ENCODE measurements at regions not wholly inside any gene's neighbourhood (a gene's known extent, or its start where the extent isn't known, plus 50 kb on each side); places are given as distances from the start of the nearest gene placed in this dataset.

DNA sequence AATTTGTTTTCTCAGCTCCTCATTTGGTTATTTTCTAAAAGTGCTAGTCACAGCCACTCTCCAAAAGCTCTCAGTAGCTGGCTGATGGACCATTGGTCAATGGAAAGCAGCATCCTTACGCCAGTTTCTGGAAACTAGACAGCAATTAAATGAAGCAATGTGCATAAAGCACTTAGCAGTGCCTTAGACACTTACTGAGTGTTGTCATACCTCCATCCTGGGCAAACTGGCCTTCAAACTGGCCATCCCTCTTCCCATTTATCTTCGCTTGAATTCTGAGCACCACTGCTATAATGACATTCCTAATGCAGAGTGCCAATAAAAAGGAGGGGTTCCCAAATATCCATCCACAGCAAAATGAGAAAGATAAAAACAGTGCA lies 209.2 kb downstream of the ENC1 start:
- H3K4me1 Mint-ChIP-seq (ENCODE audit: low read depth, unreplicated experiment) = peaks cover 15% of the 10 kb centered on the region
- no peak overlapping the region for H3K4me3 Mint-ChIP-seq (ENCODE audit: unreplicated experiment)
- no peaks in the 10 kb centered on the region for H3K4me1 ChIP-seq
- TF ChIP-seq CTCF (IDR thresholded peaks at IDR 0.05; ENCODE audit: insufficient read depth in 1 of 2, low read depth in 1 of 2, low read length in 1 of 2, severe bottlenecking in 1 of 2, unreplicated experiment in 1 of 2) = no peak
- CTCF ChIA-PET = no interaction called here
- intact Hi-C loops (cut with micrococcal nuclease; ENCODE audit: unreplicated experiment) = no loop called here
- no peaks in the 10 kb centered on the region for H3K36me3 Mint-ChIP-seq (ENCODE audit: insufficient read depth, unreplicated experiment)
- no peaks in the 10 kb centered on the region for H3K27me3 Mint-ChIP-seq (ENCODE audit: insufficient read depth, unreplicated experiment)
- H3K36me3 ChIP-seq (ENCODE audit: control insufficient read depth, insufficient read depth, low read length) = no peaks in the 10 kb centered on the region
- no peak overlapping the region for H3K4me3 ChIP-seq (ENCODE audit: low read depth, low read length)
- peaks cover 6% of the 10 kb centered on the region; the same call in 1 of the 2 replicates for H3K9me3 ChIP-seq
- no peak overlapping the region for H3K27ac Mint-ChIP-seq (ENCODE audit: unreplicated experiment)
- POLR2A ChIA-PET = no interaction called here
- no peak for DNase-seq
- H3K9me3 Mint-ChIP-seq (ENCODE audit: unreplicated experiment) = peaks cover 30% of the 10 kb centered on the region
- BruUV-seq (replicated peaks) = no TSS peak
- no peaks in the 10 kb centered on the region for H3K27me3 ChIP-seq (replicated peaks; ENCODE audit: control insufficient read depth, insufficient read depth, low read length)

DNA sequence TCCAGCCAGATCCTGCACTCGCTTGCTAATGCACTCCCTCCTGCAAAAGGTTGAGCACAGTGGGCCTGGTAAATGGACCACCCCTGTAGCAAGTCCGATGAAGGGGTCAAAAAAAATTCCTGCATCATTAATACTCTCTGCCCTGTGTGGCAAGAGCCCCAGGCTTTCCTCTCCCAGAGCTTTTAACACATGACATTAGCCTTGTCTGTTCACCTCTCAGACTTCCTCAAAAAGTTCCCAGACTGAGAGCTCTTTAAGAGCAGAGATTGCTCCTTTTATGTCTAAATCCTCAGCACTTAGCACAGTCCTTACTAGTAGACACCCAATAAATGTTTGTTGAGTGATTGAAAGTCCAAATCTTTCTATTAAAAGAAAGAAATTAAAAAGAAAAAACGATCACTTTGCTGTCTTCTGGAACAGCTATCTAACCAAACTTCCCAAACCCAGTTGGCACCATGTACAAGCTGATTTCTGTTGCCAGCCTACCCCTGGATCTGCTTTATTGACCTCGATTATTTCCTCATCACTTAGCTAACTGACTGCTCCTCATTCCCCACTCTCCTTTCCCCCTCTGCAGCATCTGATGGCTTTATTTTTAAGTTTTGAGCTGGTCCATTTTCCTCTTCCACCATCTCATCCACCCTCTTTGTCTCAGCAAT lies 209.8 kb downstream of the ENC1 start:
- Mint-ChIP-seq H3K4me1 (ENCODE audit: low read depth, unreplicated experiment) (peaks cover 15% of the 10 kb centered on the region), H3K27ac (ENCODE audit: unreplicated experiment) (no peak overlapping the region), H3K9me3 (ENCODE audit: unreplicated experiment) (peaks cover 35% of the 10 kb centered on the region), H3K27me3 (ENCODE audit: insufficient read depth, unreplicated experiment) (no peaks in the 10 kb centered on the region), H3K4me3 (ENCODE audit: unreplicated experiment) (no peak overlapping the region), H3K36me3 (ENCODE audit: insufficient read depth, unreplicated experiment) (no peaks in the 10 kb centered on the region)
- no peak for TF ChIP-seq CTCF (IDR thresholded peaks at IDR 0.05; ENCODE audit: insufficient read depth in 1 of 2, low read depth in 1 of 2, low read length in 1 of 2, severe bottlenecking in 1 of 2, unreplicated experiment in 1 of 2)
- no peak for DNase-seq
- intact Hi-C loops (cut with micrococcal nuclease; ENCODE audit: unreplicated experiment) = no loop called here
- H3K4me1 ChIP-seq = no peaks in the 10 kb centered on the region
- no peak overlapping the region for H3K4me3 ChIP-seq (ENCODE audit: low read depth, low read length)
- peaks cover 6% of the 10 kb centered on the region; the same call in 1 of the 2 replicates for H3K9me3 ChIP-seq
- BruUV-seq (replicated peaks) = no TSS peak
- H3K27me3 ChIP-seq (replicated peaks; ENCODE audit: control insufficient read depth, insufficient read depth, low read length) = no peaks in the 10 kb centered on the region
- POLR2A ChIA-PET = no interaction called here
- no peaks in the 10 kb centered on the region for H3K36me3 ChIP-seq (ENCODE audit: control insufficient read depth, insufficient read depth, low read length)
- CTCF ChIA-PET = no interaction called here

GRCh38 chr5:74429495-74429894 lies 211.0 kb downstream of the ENC1 start:
- Mint-ChIP-seq H3K27ac (ENCODE audit: unreplicated experiment) (no peak overlapping the region), H3K36me3 (ENCODE audit: insufficient read depth, unreplicated experiment) (no peaks in the 10 kb centered on the region), H3K27me3 (ENCODE audit: insufficient read depth, unreplicated experiment) (no peaks in the 10 kb centered on the region), H3K4me1 (ENCODE audit: low read depth, unreplicated experiment) (peaks cover 15% of the 10 kb centered on the region), H3K9me3 (ENCODE audit: unreplicated experiment) (peaks cover 40% of the 10 kb centered on the region), H3K4me3 (ENCODE audit: unreplicated experiment) (no peak overlapping the region)
- ChIA-PET POLR2A (no interaction called here), CTCF (no interaction called here)
- Histone ChIP-seq H3K27me3 (replicated peaks; ENCODE audit: control insufficient read depth, insufficient read depth, low read length) (no peaks in the 10 kb centered on the region), H3K36me3 (ENCODE audit: control insufficient read depth, insufficient read depth, low read length) (no peaks in the 10 kb centered on the region), H3K4me3 (ENCODE audit: low read depth, low read length) (no peak overlapping the region), H3K9me3 (peaks cover 6% of the 10 kb centered on the region; the same call in 1 of the 2 replicates), H3K4me1 (no peaks in the 10 kb centered on the region)
- no TSS peak for BruUV-seq (replicated peaks)
- DNase-seq = no peak
- TF ChIP-seq CTCF (IDR thresholded peaks at IDR 0.05; ENCODE audit: insufficient read depth in 1 of 2, low read depth in 1 of 2, low read length in 1 of 2, severe bottlenecking in 1 of 2, unreplicated experiment in 1 of 2) = no peak
- intact Hi-C loops (cut with micrococcal nuclease; ENCODE audit: unreplicated experiment) = no loop called here
